ENCODE measurements at regions not wholly inside any gene's neighbourhood (a gene's known extent, or its start where the extent isn't known, plus 50 kb on each side); places are given as distances from the start of the nearest gene placed in this dataset.

GRCh38 chr5:54860321-54860720, 125.1 kb downstream of the ESM1 start:
- Histone ChIP-seq H3K4me3 (no peak overlapping the region), H3K4me1 (no peaks in the 10 kb centered on the region), H3K36me3 (no peaks in the 10 kb centered on the region), H3K27ac (no peak overlapping the region), H3K9me3 (peaks cover 4% of the 10 kb centered on the region), H3K27me3 (no peaks in the 10 kb centered on the region)
- TF ChIP-seq POLR2A (IDR thresholded peaks at IDR 0.05) (no peak), CTCF (IDR thresholded peaks at IDR 0.05) (no peak), EP300 (IDR thresholded peaks at IDR 0.05) (no peak), POLR2AphosphoS5 (IDR thresholded peaks at IDR 0.05) (no peak)
- WGBS = 61% methylated on average over 2 of the region's 2 CpGs
- no peak for DNase-seq (ENCODE audit: low spot score in 2 of 2)

- no peak for TF ChIP-seq EP300 (IDR thresholded peaks at IDR 0.05)
- TF ChIP-seq POLR2AphosphoS5 (IDR thresholded peaks at IDR 0.05) = no peak
- TF ChIP-seq POLR2A (IDR thresholded peaks at IDR 0.05) = no peak
- TF ChIP-seq CTCF (IDR thresholded peaks at IDR 0.05) = no peak
Observed at GRCh38 chr5:54859316-54859715, 126.1 kb downstream of the ESM1 start.

GRCh38 chr5:54854883-54855581, 130.4 kb downstream of the ESM1 start:
- Histone ChIP-seq H3K27ac (no peak overlapping the region), H3K9me3 (peaks cover 4% of the 10 kb centered on the region), H3K27me3 (no peaks in the 10 kb centered on the region), H3K4me3 (no peak overlapping the region), H3K36me3 (no peaks in the 10 kb centered on the region), H3K4me1 (no peaks in the 10 kb centered on the region)
- no peak for TF ChIP-seq POLR2A (IDR thresholded peaks at IDR 0.05)
- no peak for TF ChIP-seq POLR2AphosphoS5 (IDR thresholded peaks at IDR 0.05)
- TF ChIP-seq CTCF (IDR thresholded peaks at IDR 0.05) = no peak
- no peak for TF ChIP-seq EP300 (IDR thresholded peaks at IDR 0.05)
- WGBS = 88% methylated on average over 5 of the region's 5 CpGs
- no peak for DNase-seq (ENCODE audit: low spot score in 2 of 2)

More at GRCh38 chr5:54859316-54859715, 126.1 kb downstream of the ESM1 start:
- Histone ChIP-seq H3K4me3 (no peak overlapping the region), H3K27me3 (no peaks in the 10 kb centered on the region), H3K36me3 (no peaks in the 10 kb centered on the region), H3K27ac (no peak overlapping the region), H3K9me3 (peaks cover 4% of the 10 kb centered on the region), H3K4me1 (no peaks in the 10 kb centered on the region)
- no peak for DNase-seq (ENCODE audit: low spot score in 2 of 2)

- 60% methylated on average over 3 of the region's 3 CpGs for WGBS
- Histone ChIP-seq H3K4me1 (no peaks in the 10 kb centered on the region), H3K4me3 (no peak overlapping the region), H3K27ac (no peak overlapping the region), H3K27me3 (no peaks in the 10 kb centered on the region), H3K9me3 (no peaks in the 10 kb centered on the region), H3K36me3 (no peaks in the 10 kb centered on the region)
- DNase-seq (ENCODE audit: low spot score in 2 of 2) = no peak
- TF ChIP-seq POLR2A (IDR thresholded peaks at IDR 0.05) (no peak), CTCF (IDR thresholded peaks at IDR 0.05) (no peak), POLR2AphosphoS5 (IDR thresholded peaks at IDR 0.05) (no peak), EP300 (IDR thresholded peaks at IDR 0.05) (no peak)
Observed at GRCh38 chr5:54852007-54852406, 133.4 kb downstream of the ESM1 start.

GRCh38 chr5:54851449-54851848, 133.9 kb downstream of the ESM1 start:
- TF ChIP-seq EP300 (IDR thresholded peaks at IDR 0.05) (no peak), POLR2A (IDR thresholded peaks at IDR 0.05) (no peak), CTCF (IDR thresholded peaks at IDR 0.05) (no peak), POLR2AphosphoS5 (IDR thresholded peaks at IDR 0.05) (no peak)
- Histone ChIP-seq H3K4me1 (no peaks in the 10 kb centered on the region), H3K27me3 (no peaks in the 10 kb centered on the region), H3K4me3 (no peak overlapping the region), H3K36me3 (no peaks in the 10 kb centered on the region), H3K27ac (no peak overlapping the region), H3K9me3 (no peaks in the 10 kb centered on the region)
- no peak for DNase-seq (ENCODE audit: low spot score in 2 of 2)
- 63% methylated on average over 4 of the region's 4 CpGs for WGBS

Measured in suprapubic skin (tissue), 4 donors.